ENCODE measurements at regions not wholly inside any gene's neighbourhood (a gene's known extent, or its start where the extent isn't known, plus 50 kb on each side); places are given as distances from the start of the nearest gene placed in this dataset.

DNA sequence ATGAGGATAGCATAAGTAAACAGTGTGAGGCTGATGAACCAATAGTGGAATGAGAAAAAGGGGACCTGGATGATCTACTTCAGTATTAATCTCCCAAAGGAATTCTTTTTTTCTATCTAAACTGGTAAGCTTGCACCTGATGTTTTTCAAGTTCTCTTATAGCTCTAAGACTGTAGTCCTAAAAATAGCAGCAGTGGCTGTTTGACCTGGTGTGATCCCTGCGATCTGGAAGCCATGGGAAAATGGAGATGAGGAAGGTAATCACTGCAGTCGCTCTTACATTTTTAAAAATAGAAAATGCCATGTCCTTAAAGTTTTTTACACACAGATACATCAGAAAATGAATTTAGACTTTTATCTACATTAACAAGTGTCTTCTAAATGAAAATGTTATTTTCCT is 926.4 kb upstream of the SLC35B3 start:
- no peak for TF ChIP-seq CTCF (IDR thresholded peaks at IDR 0.05 in 4 of 5, conservative IDR thresholded peaks at IDR 0.05 in 1 of 5)
- TF ChIP-seq POLR2A (IDR thresholded peaks at IDR 0.05) = no peak

Measured in gastrocnemius medialis (tissue), 4 donors.